Smooth muscle cell (in vitro differentiated cells): ENCODE measurements at regions not wholly inside any gene's neighbourhood (a gene's known extent, or its start where the extent isn't known, plus 50 kb on each side); places are given as distances from the start of the nearest gene placed in this dataset.

ENCODE experiments used
- DNase-seq: peaks from one replicate; lab custom pipeline; 2025; ENCODE audit not compliant: unreplicated experiment; lab: John Stamatoyannopoulos, UW
- H2AFZ ChIP-seq: fragments of 200-600 bp; sonication (generic); 2 replicates; pipeline ENCODE4 v1.6.0; 2016; ENCODE audit warnings: antibody characterized with exemption, low read depth, mild to moderate bottlenecking
- H3F3A ChIP-seq: fragments of 200-600 bp; sonication (generic); 2 replicates; pipeline ENCODE4 v1.6.0; 2017; ENCODE audit warnings: antibody characterized with exemption, low read depth
- H3K27ac ChIP-seq: fragments of 200-600 bp; sonication (generic); 2 replicates; pipeline ENCODE4 v1.5.1; 2016; ENCODE audit warnings: low read depth, mild to moderate bottlenecking
- H3K27me3 ChIP-seq: fragments of 200-600 bp; sonication (generic); 2 replicates; pipeline ENCODE4 v1.6.1; 2016; ENCODE audit warnings: low read depth, mild to moderate bottlenecking
- H3K36me3 ChIP-seq: fragments of 200-600 bp; sonication (generic); 2 replicates; pipeline ENCODE4 v1.5.1; 2016; ENCODE audit warnings: low read depth
- H3K4me1 ChIP-seq: fragments of 200-600 bp; sonication (generic); 2 replicates; pipeline ENCODE4 v1.5.1; 2016; ENCODE audit warnings: low read depth
- H3K4me2 ChIP-seq: fragments of 200-600 bp; sonication (generic); 2 replicates; pipeline ENCODE4 v1.6.0; 2016; ENCODE audit warnings: mild to moderate bottlenecking
- H3K4me3 ChIP-seq: fragments of 200-600 bp; sonication (generic); 2 replicates; pipeline ENCODE4 v1.5.1; 2016; ENCODE audit warnings: mild to moderate bottlenecking
- H3K79me2 ChIP-seq: fragments of 200-600 bp; sonication (generic); 2 replicates; pipeline ENCODE4 v1.6.0; 2016; ENCODE audit warnings: low read depth, mild to moderate bottlenecking
- H3K9ac ChIP-seq: fragments of 200-600 bp; sonication (generic); 2 replicates; pipeline ENCODE4 v1.6.0; 2016; ENCODE audit warnings: low read depth
- H3K9me3 ChIP-seq: fragments of 200-600 bp; sonication (generic); replicated peaks from 2 replicates; pipeline ENCODE4 v1.5.1; 2016; ENCODE audit warnings: low read depth
- H4K20me1 ChIP-seq: fragments of 200-600 bp; sonication (generic); 2 replicates; pipeline ENCODE4 v1.6.0; 2016; ENCODE audit warnings: low read depth
- CTCF ChIP-seq: fragments of 200-600 bp; sonication (generic); IDR thresholded peaks from 2 replicates; pipeline ENCODE4 v1.5.1; 2017; ENCODE audit warnings: borderline replicate concordance, mild to moderate bottlenecking, antibody characterized with exemption; ENCODE audit not compliant: insufficient read depth, poor library complexity, severe bottlenecking
- WGBS: methylation state at CpG from one replicate; pipeline ENCODE4 v1.1.7; 2016; ENCODE audit warnings: low lambda C conversion rate; 5-methylcytosine and 5-hydroxymethylcytosine counted together

- Histone ChIP-seq H3K9me3 (no peaks in the 10 kb centered on the region), H3K36me3 (no peaks in the 10 kb centered on the region), H3K4me1 (peaks cover 11% of the 10 kb centered on the region), H3K79me2 (no peaks in the 10 kb centered on the region), H4K20me1 (no peaks in the 10 kb centered on the region), H3K4me2 (peak overlapping the region; percentile 94), H3K27ac (peak overlapping the region; percentile 68), H3K4me3 (peak overlapping the region; percentile 55), H3K9ac (peak overlapping the region; percentile 72), H3F3A (no peaks in the 10 kb centered on the region), H3K27me3 (no peaks in the 10 kb centered on the region), H2AFZ (peak overlapping the region; percentile 83)
- under 1% methylated on average over 72 of the region's 74 CpGs for WGBS
- TF ChIP-seq CTCF = no peak
- peak; percentile 66 for DNase-seq
These were observed 66.9 kb upstream of the DNAH5 start for GRCh38 chr5:14011089-14012020.

- no peaks in the 10 kb centered on the region for H3K79me2 ChIP-seq
- no peak overlapping the region for H2AFZ ChIP-seq
- no peaks in the 10 kb centered on the region for H3K9me3 ChIP-seq
- no peaks in the 10 kb centered on the region for H3K27me3 ChIP-seq
- H4K20me1 ChIP-seq = no peaks in the 10 kb centered on the region
- 77% methylated on average over 2 of the region's 2 CpGs for WGBS
- H3K4me2 ChIP-seq = no peak overlapping the region
- no peak overlapping the region for H3K27ac ChIP-seq
- DNase-seq = no peak
- no peaks in the 10 kb centered on the region for H3F3A ChIP-seq
- no peak overlapping the region for H3K4me3 ChIP-seq
- no peak for TF ChIP-seq CTCF
- no peaks in the 10 kb centered on the region for H3K36me3 ChIP-seq
- peaks cover 11% of the 10 kb centered on the region for H3K4me1 ChIP-seq
- H3K9ac ChIP-seq = no peak overlapping the region
These were observed 65.1 kb upstream of the DNAH5 start for GRCh38 chr5:14009575-14009974.

GRCh38 chr5:14008819-14009311 lies 64.4 kb upstream of the DNAH5 start:
- no peak overlapping the region for H3K4me3 ChIP-seq
- TF ChIP-seq CTCF = no peak
- H3K9me3 ChIP-seq = no peaks in the 10 kb centered on the region
- DNase-seq = no peak
- H3K9ac ChIP-seq = no peak overlapping the region
- no peak overlapping the region for H2AFZ ChIP-seq
- H3K79me2 ChIP-seq = no peaks in the 10 kb centered on the region
- no peak overlapping the region for H3K4me2 ChIP-seq
- peaks cover 11% of the 10 kb centered on the region for H3K4me1 ChIP-seq
- no peaks in the 10 kb centered on the region for H3K27me3 ChIP-seq
- no peaks in the 10 kb centered on the region for H4K20me1 ChIP-seq
- 67% methylated on average over 8 of the region's 8 CpGs for WGBS
- H3F3A ChIP-seq = no peaks in the 10 kb centered on the region
- H3K36me3 ChIP-seq = no peaks in the 10 kb centered on the region
- no peak overlapping the region for H3K27ac ChIP-seq
